IPS DF 4.7 (cell line): ENCODE measurements at regions not wholly inside any gene's neighbourhood (a gene's known extent, or its start where the extent isn't known, plus 50 kb on each side); places are given as distances from the start of the nearest gene placed in this dataset.
"Not testable (repeated sequence)": the region's sequence is repeated elsewhere in the genome, so short reads cannot be mapped to it uniquely, and the experiment has no call there.

Experiments used
- DNase-seq: peaks from one replicate; pipeline ENCODE4 v3.0.0-alpha.2; 2013; ENCODE audit warnings: low spot score; ENCODE audit errors: extremely low read depth

GRCh38 chr1:60950224-60951063, 131.9 kb upstream of the NFIA start:
- no peak for DNase-seq

DNA sequence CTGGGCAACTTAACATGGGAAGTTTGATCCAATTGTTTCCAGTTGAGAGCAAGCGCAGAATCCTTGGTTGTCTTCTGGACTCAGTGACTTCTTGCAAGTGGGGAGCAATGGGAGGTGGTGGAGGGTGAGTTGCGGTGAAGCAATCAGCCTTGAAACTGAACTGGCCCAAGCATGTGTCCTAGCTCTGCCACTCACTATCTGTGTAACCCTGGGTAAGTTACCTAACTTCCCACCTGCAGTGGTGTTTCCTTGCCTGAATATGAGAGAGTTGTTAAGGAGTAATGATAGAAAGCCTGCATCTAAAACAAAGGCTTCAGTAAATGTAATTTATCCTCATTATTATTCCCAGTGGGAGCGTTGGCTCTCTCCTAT, 132.5 kb upstream of the NFIA start:
- no peak for DNase-seq

DNA sequence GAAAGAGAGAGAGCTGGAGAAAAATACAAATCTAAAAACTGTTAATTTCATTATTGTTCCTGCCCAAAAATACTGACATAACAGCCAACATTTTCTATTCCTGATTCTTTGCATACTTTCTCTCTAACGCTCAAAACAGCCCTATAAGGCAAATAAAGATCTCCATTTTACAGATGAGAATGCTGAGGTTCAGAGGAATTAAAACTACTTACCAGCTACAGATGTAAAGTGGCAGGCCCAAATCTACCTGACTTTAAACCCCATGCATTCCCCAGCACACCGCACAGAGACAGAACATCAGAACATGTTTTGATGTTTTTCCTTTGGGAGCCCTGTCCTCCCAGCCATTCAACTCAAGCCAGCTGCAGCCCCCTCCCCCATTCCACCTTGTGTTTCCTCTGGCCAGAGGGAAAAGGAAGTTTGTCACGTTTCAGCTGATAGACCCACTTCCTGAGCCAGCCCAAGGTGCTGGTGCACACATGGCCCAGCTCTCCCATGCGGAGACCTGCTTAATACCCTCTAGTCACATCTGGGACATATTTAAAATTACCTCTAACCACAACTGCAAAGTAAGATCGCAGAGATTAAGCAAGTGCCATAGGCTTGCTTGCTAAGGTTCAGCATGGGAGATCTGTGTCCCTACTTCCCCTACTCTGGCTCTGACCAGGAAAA, 133.1 kb upstream of the NFIA start:
- no peak for DNase-seq

GRCh38 chr1:60948486-60948885, 133.9 kb upstream of the NFIA start:
- DNase-seq, result no peak

DNA sequence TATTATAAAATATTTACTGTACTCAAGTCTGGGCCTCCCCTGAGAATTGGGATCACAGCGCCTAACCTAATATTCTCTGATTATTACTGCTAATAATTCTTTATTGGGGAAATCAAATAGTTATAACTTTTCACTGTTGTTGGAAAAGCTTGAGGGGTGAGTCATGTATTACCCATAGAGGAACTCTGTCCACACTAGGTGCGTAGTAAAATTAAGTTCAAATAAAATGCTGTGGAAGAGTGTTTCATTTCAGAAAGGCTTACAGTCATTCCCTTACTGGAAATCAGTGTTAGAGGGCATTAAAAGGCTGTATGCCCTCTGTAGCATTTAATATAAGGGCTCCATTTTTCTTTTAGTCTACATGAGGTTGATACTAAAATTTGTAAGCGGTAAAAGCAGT, 135.0 kb upstream of the NFIA start:
- DNase-seq, result no peak

GRCh38 chr1:60942896-60943638, 139.3 kb upstream of the NFIA start:
- DNase-seq, result no peak

GRCh38 chr1:60942291-60942690, 140.1 kb upstream of the NFIA start:
- DNase-seq, result no peak

DNA sequence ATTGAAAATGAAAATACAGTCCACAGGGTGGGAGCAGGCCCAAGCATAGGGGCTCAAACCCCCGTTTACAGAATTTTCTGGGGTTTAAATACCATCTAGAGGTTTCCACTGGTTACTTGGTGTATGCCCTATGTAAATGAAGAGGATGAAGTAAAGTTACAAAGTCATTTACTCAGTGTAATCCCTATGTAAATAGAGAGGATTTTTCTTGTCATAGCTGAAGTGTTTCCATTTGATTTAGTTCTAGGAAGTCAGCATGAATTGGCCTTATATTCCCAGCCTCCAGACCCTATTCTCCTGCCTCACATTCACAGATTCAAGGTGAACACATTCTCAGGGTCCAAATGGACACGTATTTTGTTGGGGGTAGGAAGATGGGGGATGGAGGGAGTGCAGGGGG, 141.7 kb upstream of the NFIA start:
- not testable (repeated sequence) for DNase-seq

DNA sequence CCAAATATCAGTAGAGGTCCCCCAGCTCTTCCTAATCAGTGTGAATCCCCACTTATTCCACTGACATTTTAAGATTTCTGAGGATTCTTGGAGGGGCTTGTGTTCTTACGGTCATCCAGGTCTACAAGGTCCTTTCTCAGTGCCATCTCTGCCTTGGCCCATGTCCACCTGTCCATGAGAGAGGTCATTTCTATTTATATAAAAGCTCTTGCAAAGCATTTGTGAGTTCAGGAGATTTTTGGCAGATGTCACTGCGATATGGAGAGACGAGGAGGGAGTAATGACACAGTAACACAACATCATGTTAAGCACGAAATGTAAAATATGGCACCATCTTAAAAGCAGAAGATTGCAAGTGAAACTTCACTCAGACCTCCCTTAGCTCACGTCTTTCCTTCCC, 144.6 kb upstream of the NFIA start:
- DNase-seq, result no peak

- DNase-seq, result no peak
Observed at GRCh38 chr1:60936591-60937342, 145.6 kb upstream of the NFIA start.

DNA sequence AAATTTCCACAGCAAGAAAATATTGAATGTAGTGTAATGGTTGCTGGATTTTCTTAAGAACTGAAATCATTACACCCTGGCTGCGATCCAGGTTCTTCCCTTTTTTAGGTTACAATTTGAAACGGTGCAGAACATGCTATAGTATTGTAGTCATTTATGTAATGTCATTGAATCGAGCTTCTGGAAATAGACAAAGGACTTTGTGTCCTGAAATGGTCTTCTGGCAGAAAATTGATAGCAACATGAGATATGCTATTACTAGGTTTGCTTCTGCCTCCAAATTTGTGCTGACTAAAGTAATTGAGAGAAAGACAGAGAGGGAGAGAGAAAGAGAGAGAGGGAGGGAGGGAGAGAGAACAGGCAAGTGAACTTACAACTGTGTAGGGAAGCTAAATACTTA, 146.2 kb upstream of the NFIA start:
- DNase-seq, result no peak

GRCh38 chr1:60935599-60936110, 146.7 kb upstream of the NFIA start:
- no peak for DNase-seq

- DNase-seq, result no peak
Observed at GRCh38 chr1:60930130-60930529, 152.2 kb upstream of the NFIA start.

- no peak for DNase-seq
Observed at GRCh38 chr1:60924964-60925798, 157.2 kb upstream of the NFIA start.

DNA sequence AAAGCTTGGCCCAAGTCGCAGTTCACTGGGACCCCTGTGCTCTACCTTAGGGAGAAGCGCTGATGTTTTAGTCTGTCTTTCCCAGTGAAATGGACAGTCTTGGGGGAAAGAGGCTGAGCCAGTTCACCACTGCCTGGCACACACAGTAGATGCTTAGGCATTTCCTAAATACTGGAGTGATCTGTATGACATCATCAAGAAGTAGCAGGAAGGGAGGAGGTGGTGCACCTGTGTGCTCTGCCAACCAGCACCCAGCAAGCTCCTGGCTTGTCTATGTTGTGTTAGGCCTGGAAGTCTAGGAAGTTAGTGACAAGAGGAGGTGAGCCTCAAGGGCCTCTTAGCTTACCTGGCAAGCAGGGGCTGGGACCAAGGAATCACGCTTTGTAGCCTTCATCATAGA, 158.2 kb upstream of the NFIA start:
- no peak for DNase-seq

DNA sequence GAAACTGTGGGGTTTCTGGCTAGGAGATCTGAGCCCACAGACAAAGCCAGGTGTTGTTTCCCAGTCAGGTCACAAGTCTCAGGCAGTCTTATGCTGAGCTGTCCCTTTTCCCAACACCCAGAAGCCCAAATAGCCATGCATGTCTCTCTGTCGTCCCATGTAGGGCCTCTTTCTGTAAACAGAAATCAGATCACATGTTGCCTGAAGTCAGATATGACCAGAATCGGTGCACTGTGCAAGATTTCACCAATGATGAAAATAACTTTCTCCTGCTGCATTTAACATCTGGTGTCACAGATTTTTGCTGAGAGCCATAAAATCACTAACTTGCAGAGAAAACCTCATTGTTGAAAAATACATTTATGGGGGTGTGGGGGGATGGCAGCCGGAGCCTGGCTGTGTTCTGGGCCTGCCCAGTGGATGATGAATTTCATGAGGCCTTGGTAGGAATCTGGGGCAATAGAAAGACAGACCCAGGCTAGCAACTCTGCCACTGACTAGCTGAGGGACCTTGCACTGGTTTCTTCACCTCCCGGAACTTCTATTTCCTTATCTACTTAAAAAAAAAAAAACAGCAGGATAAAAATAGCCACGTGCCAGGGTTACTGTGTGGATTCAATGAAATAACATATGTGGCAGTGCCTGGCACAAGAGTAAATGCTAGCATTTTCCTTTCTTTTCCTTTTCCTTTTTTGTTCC, 158.8 kb upstream of the NFIA start:
- DNase-seq, result no peak

DNA sequence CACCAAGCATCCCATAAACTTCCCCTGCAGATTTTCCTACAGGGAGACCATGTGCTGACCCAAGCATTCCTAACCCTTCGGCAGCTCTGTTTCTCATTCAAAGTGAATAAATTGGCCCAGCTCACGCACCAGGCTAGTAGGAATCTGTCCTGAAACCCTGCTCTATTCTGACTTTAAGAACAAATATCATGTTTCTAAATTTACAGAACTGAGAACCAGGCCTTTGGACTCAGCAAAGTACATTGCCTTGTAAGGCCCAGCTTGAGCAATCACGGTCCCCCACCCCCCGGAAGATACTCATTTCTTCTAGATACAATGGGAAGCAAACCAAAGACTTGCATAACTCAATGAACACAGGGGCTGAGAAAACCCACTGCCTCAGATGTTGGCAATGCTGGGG, 160.1 kb upstream of the NFIA start:
- DNase-seq, result no peak

DNA sequence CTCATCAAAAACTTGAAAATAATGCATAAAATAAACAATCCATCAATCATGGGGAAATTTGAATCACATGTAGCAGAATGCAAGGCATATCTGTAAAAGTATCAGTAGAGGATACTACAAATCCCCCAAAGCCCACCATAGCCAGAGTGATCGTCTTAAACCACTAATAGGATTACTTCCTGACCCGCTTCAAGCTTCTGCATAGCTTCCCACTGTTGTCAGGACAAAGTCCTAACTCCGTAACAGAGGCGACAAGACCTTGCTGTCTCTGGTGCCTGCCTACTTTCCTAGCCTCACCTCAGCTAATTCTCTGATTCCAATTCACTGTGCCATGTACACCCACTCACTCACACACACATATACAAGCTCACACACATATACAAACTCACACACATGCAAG, 161.2 kb upstream of the NFIA start:
- DNase-seq, result no peak

DNA sequence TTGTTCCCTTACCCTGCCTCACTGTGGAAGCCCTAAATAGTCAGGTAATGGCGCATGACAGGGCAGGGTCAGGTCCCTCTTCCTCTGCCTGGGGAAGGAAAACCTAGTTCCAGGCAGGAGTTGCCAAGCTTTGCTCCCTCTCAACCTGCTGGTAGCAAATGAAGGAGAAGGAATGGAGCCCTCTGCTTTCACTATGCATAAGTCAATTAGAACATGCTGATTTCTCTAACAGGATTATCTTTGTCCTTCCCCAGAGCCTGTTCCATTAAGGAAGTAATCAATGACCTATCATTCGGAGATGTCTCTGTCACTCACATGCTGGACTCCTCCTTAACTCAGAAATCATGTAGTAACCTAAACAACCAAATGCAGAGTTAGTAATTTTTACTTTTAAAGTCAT, 161.8 kb upstream of the NFIA start:
- DNase-seq, result no peak

DNA sequence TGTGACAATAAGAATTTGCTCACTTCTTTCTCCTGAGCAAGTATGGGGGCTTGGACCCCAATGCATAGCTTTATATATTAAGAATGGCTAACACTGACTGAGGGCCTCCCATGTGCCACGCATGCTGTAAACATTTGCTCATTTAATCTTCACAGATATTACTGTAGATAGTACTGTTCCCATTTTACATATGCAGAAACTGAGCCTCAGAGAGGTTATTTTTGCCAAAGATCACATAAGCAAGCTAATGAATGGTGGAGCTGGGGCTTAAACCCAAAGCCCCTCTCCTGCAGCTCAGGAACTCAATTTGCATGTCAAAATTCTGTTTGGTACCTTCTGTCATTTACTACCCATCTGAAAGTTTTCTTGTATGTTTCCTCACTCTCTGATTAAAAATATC, 163.5 kb upstream of the NFIA start:
- DNase-seq, result no peak
